Neural progenitor cell (in vitro differentiated cells): ENCODE measurements at regions not wholly inside any gene's neighbourhood (a gene's known extent, or its start where the extent isn't known, plus 50 kb on each side); places are given as distances from the start of the nearest gene placed in this dataset.

ENCODE experiments used
- DNase-seq: peaks from one replicate; pipeline ENCODE4 v3.0.0-alpha.2; 2016; ENCODE audit warnings: low spot score
- H2AFZ ChIP-seq: fragments of 200-600 bp; sonication (generic); replicated peaks from 2 replicates; pipeline ENCODE4 v1.6.1; 2016; ENCODE audit warnings: antibody characterized with exemption
- H3F3A ChIP-seq: fragments of 200-600 bp; sonication (generic); 2 replicates; pipeline ENCODE4 v1.6.1; 2016; ENCODE audit warnings: antibody characterized with exemption, low read depth
- H3K27ac ChIP-seq: fragments of 200-600 bp; sonication (generic); 2 replicates; pipeline ENCODE4 v1.5.1; 2016; ENCODE audit warnings: mild to moderate bottlenecking
- H3K27me3 ChIP-seq: fragments of 200-600 bp; sonication (generic); 2 replicates; pipeline ENCODE4 v1.6.1; 2016; ENCODE audit warnings: mild to moderate bottlenecking, moderate library complexity
- H3K36me3 ChIP-seq: fragments of 200-600 bp; sonication (generic); 2 replicates; pipeline ENCODE4 v1.5.1; 2016
- H3K4me1 ChIP-seq: fragments of 200-600 bp; sonication (generic); 2 replicates; pipeline ENCODE4 v1.6.1; 2016; ENCODE audit warnings: mixed run types
- H3K4me2 ChIP-seq: fragments of 200-600 bp; sonication (generic); 2 replicates; pipeline ENCODE4 v1.6.1; 2016
- H3K4me3 ChIP-seq: fragments of 200-600 bp; sonication (generic); 2 replicates; pipeline ENCODE4 v1.5.1; 2016
- H3K79me2 ChIP-seq: fragments of 200-600 bp; sonication (generic); 2 replicates; pipeline ENCODE4 v1.6.1; 2016; ENCODE audit warnings: low read depth
- H3K9ac ChIP-seq: fragments of 200-600 bp; sonication (generic); 2 replicates; pipeline ENCODE4 v1.6.1; 2016
- H3K9me3 ChIP-seq: fragments of 200-600 bp; sonication (generic); 2 replicates; pipeline ENCODE4 v1.5.1; 2016; ENCODE audit warnings: low read depth
- H4K20me1 ChIP-seq: fragments of 200-600 bp; sonication (generic); 2 replicates; pipeline ENCODE4 v1.6.1; 2016; ENCODE audit warnings: low read depth
- H3K27ac Mint-ChIP-seq: 3 replicates; pipeline ENCODE4 v1.8.0; 2021; ENCODE audit warnings: mixed read lengths
- H3K27me3 Mint-ChIP-seq: 2 replicates; pipeline ENCODE4 v1.8.0; 2022; ENCODE audit warnings: low read depth, mild to moderate bottlenecking, inconsistent platforms, moderate library complexity, mixed read lengths; ENCODE audit not compliant: insufficient read depth
- H3K36me3 Mint-ChIP-seq: 3 replicates; pipeline ENCODE4 v1.8.0; 2021; ENCODE audit warnings: mixed read lengths
- H3K4me1 Mint-ChIP-seq: 3 replicates; pipeline ENCODE4 v1.8.0; 2021; ENCODE audit warnings: mixed read lengths
- H3K4me3 Mint-ChIP-seq: 3 replicates; pipeline ENCODE4 v1.8.0; 2021; ENCODE audit warnings: mild to moderate bottlenecking, moderate library complexity, mixed read lengths
- H3K9me3 Mint-ChIP-seq: 3 replicates; pipeline ENCODE4 v1.8.0; 2020; ENCODE audit warnings: mixed read lengths
- EZH2 ChIP-seq: fragments of 200-600 bp; sonication (generic); IDR thresholded peaks from 2 replicates; pipeline ENCODE4 v1.6.1; 2017; ENCODE audit warnings: antibody characterized with exemption, mild to moderate bottlenecking, moderate library complexity
- EZH2phosphoT487 ChIP-seq: fragments of 200-600 bp; sonication (generic); IDR thresholded peaks from 2 replicates; pipeline ENCODE4 v1.6.1; 2017; ENCODE audit warnings: antibody characterized with exemption
- TF ChIP-seq, protein P1 (sequence below): fragments of 200-600 bp; sonication (generic); IDR thresholded peaks from 2 replicates; pipeline ENCODE4 v1.5.1; 2017; ENCODE audit warnings: antibody characterized with exemption, mild to moderate bottlenecking

DNA sequence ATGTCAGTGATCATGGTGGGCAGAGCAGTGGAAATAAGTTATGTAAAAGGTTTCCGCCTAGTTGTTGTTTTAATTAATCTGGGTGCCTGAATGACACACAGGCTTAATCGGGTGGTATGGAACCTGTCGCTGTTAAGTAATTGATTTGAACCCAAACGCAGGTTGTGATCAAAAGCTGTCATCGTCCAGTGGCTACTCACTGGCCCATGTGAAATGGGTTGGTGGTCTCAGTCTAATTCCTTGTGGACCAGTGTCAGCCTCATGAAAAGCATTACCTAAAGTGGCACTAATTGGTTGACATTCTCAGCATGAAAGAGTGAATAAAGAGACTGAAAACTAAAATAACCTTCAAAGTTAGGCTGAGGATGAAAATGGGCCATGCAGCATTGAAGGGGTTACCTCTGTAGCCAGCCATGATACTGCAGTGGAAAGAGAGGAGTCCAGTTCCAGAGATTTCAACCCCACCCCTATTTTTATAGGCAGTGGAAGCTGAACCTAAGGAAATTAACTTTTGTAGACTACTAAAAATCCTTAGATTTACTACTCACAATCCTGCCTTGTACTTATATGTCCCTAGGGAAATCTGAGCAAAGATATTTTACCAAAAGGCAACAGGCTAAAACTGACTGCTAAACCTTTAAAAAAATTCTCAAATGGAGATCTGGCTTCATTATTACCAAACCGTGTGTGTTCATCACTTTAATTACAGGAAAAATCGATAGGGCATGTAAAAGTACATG lies 251.7 kb upstream of the TENM3 start:
- no peaks in the 10 kb centered on the region for H3K9me3 Mint-ChIP-seq
- Histone ChIP-seq H3K4me1 (no peaks in the 10 kb centered on the region), H3K9me3 (no peaks in the 10 kb centered on the region), H3K4me3 (no peak overlapping the region), H3F3A (no peaks in the 10 kb centered on the region), H4K20me1 (no peaks in the 10 kb centered on the region), H3K27me3 (no peaks in the 10 kb centered on the region), H2AFZ (no peak overlapping the region), H3K27ac (no peak overlapping the region), H3K36me3 (no peaks in the 10 kb centered on the region), H3K79me2 (no peaks in the 10 kb centered on the region), H3K4me2 (no peak overlapping the region), H3K9ac (no peak overlapping the region)
- H3K27ac Mint-ChIP-seq: no peak overlapping the region
- H3K4me3 Mint-ChIP-seq: no peak overlapping the region
- no peaks in the 10 kb centered on the region for H3K27me3 Mint-ChIP-seq
- TF ChIP-seq EZH2 (no peak), EZH2phosphoT487 (no peak)
- TF ChIP-seq, protein P1, sequence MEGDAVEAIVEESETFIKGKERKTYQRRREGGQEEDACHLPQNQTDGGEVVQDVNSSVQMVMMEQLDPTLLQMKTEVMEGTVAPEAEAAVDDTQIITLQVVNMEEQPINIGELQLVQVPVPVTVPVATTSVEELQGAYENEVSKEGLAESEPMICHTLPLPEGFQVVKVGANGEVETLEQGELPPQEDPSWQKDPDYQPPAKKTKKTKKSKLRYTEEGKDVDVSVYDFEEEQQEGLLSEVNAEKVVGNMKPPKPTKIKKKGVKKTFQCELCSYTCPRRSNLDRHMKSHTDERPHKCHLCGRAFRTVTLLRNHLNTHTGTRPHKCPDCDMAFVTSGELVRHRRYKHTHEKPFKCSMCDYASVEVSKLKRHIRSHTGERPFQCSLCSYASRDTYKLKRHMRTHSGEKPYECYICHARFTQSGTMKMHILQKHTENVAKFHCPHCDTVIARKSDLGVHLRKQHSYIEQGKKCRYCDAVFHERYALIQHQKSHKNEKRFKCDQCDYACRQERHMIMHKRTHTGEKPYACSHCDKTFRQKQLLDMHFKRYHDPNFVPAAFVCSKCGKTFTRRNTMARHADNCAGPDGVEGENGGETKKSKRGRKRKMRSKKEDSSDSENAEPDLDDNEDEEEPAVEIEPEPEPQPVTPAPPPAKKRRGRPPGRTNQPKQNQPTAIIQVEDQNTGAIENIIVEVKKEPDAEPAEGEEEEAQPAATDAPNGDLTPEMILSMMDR: no peak
- no peak for DNase-seq
- no peaks in the 10 kb centered on the region for H3K36me3 Mint-ChIP-seq
- peaks cover 15% of the 10 kb centered on the region for H3K4me1 Mint-ChIP-seq

DNA sequence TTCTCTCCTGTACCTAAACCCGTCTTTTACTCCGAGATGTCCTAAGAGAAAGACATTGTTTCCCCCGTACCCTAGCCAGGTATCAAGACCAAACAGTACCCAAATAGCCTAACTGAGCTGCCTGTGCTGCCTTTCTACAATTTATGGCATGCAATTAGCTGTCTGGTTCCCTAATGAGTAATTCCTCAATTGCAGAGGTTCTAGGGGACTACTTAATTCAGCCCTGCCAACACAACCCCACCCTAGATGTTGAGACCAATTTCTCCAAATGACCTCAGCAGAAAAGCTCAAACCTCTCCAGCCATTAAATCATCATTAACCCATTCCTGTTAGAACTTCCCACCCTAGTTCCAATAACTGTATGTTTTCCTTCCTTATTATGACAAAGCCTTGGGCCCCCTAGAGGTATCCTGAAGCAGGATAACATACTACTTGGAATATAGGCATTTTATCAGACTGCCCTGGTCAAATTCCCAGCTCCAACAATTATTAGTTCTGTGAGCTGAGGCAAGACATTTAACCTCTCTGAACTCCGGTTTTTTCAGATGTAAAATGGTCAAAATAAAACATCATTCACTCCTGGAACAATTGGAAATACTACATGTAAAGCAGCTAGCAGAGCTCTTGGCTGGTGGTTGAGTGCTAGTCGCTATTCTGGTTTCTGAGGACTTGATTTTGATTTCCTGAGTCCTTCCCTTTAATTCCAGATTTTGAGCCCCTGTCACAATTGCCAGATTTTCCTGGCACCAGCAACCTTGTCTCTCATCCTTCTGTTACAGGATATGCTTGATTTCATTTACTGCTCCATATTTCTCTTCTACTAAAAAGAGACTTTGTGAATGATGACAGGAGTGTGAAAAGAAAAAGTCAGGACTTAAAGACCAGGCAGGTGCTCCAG lies 244.6 kb upstream of the TENM3 start:
- H3F3A ChIP-seq: no peaks in the 10 kb centered on the region
- DNase-seq: no peak
- no peaks in the 10 kb centered on the region for H4K20me1 ChIP-seq
- H3K4me2 ChIP-seq: no peak overlapping the region
- H3K27ac ChIP-seq: no peak overlapping the region
- H3K4me3 ChIP-seq: no peak overlapping the region
- H3K27me3 ChIP-seq: no peaks in the 10 kb centered on the region
- no peaks in the 10 kb centered on the region for H3K79me2 ChIP-seq
- no peaks in the 10 kb centered on the region for H3K27me3 Mint-ChIP-seq
- H3K36me3 ChIP-seq: no peaks in the 10 kb centered on the region
- H3K4me3 Mint-ChIP-seq: no peak overlapping the region
- H3K4me1 ChIP-seq: no peaks in the 10 kb centered on the region
- H3K9me3 ChIP-seq: no peaks in the 10 kb centered on the region
- no peak overlapping the region for H3K27ac Mint-ChIP-seq
- no peak for TF ChIP-seq EZH2
- TF ChIP-seq, protein P1: peak; percentile 29
- no peaks in the 10 kb centered on the region for H3K36me3 Mint-ChIP-seq
- H3K9me3 Mint-ChIP-seq: no peaks in the 10 kb centered on the region
- no peak overlapping the region for H3K9ac ChIP-seq
- no peak overlapping the region for H2AFZ ChIP-seq
- no peaks in the 10 kb centered on the region for H3K4me1 Mint-ChIP-seq

DNA sequence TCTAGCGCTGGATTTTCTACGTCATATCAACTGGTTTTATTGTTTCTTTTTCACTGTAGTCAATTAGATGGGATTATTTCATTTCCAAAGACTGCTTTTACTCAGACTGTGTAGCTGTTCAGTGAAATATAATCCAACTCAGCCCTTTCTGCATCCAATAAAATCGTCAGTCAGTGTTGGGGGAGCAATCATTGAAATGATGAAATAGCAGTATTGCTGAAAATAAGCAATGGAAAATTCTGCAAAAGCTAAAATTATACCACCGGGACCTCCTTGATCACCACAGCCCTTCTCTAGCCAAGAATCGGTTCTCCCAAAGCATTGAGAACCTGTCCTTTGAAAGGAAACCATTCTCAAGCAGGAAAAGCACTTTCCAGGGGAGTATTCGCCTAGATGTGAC lies 243.1 kb upstream of the TENM3 start:
- no peaks in the 10 kb centered on the region for H4K20me1 ChIP-seq
- no peaks in the 10 kb centered on the region for H3K9me3 ChIP-seq
- TF ChIP-seq, protein P1: no peak
- TF ChIP-seq EZH2: no peak
- TF ChIP-seq EZH2phosphoT487: no peak
- no peaks in the 10 kb centered on the region for H3K4me1 ChIP-seq
- H3K9ac ChIP-seq: no peak overlapping the region
- H3K36me3 ChIP-seq: no peaks in the 10 kb centered on the region
- no peak overlapping the region for H3K4me3 ChIP-seq
- no peak overlapping the region for H3K4me2 ChIP-seq
- Mint-ChIP-seq H3K27ac (no peak overlapping the region), H3K4me3 (no peak overlapping the region), H3K27me3 (no peaks in the 10 kb centered on the region), H3K36me3 (no peaks in the 10 kb centered on the region), H3K4me1 (no peaks in the 10 kb centered on the region), H3K9me3 (peaks cover 6% of the 10 kb centered on the region)
- H3K27me3 ChIP-seq: no peaks in the 10 kb centered on the region
- H2AFZ ChIP-seq: no peak overlapping the region
- DNase-seq: no peak
- no peaks in the 10 kb centered on the region for H3K79me2 ChIP-seq
- H3K27ac ChIP-seq: no peak overlapping the region
- no peaks in the 10 kb centered on the region for H3F3A ChIP-seq
